Naive B cell (primary cell): ENCODE measurements at regions not wholly inside any gene's neighbourhood (a gene's known extent, or its start where the extent isn't known, plus 50 kb on each side); places are given as distances from the start of the nearest gene placed in this dataset.

Experiments
- ATAC-seq, 2 donors: fragments of 150-1000 bp; cut with Tn5 transposase; 2 replicates each; pipeline ENCODE4 v1.10.0; 2021; ENCODE audit warnings: low read depth in 2 of 2, mild to moderate bottlenecking in 2 of 2, moderate library complexity in 2 of 2
- DNase-seq: peaks from one replicate; pipeline ENCODE4 v3.0.0; 2022
- H3K27ac Mint-ChIP-seq, 6 donors: one replicate each; pipeline ENCODE4 v1.8.0; 2020 to 2022; ENCODE audit warnings: mild to moderate bottlenecking in 6 of 6, mixed read lengths in 6 of 6, moderate library complexity in 5 of 6, inconsistent platforms in 2 of 6
- H3K27me3 Mint-ChIP-seq, 3 donors: one replicate each; pipeline ENCODE4 v1.8.0; 2021 to 2022; ENCODE audit warnings: mixed read lengths in 3 of 3, mild to moderate bottlenecking in 1 of 3
- H3K36me3 Mint-ChIP-seq, 2 donors: one replicate each; pipeline ENCODE4 v1.8.0; 2020 to 2022; ENCODE audit warnings: mixed read lengths in 2 of 2, inconsistent platforms in 1 of 2, mild to moderate bottlenecking in 1 of 2
- H3K4me1 Mint-ChIP-seq, 3 donors: one replicate each; pipeline ENCODE4 v1.8.0; 2020 to 2022; ENCODE audit warnings: mixed read lengths in 3 of 3, inconsistent platforms in 1 of 3, mild to moderate bottlenecking in 1 of 3, moderate library complexity in 1 of 3
- H3K4me3 Mint-ChIP-seq, 8 donors: one replicate each; pipeline ENCODE4 v1.8.0; 2020 to 2022; ENCODE audit warnings: mild to moderate bottlenecking in 8 of 8, mixed read lengths in 8 of 8, moderate library complexity in 8 of 8, inconsistent platforms in 2 of 8
- H3K9me3 Mint-ChIP-seq, 7 donors: one replicate each; pipeline ENCODE4 v1.8.0; 2020 to 2022; ENCODE audit warnings: mixed read lengths in 7 of 7, mild to moderate bottlenecking in 5 of 7, inconsistent platforms in 2 of 7, moderate library complexity in 1 of 7

- Mint-ChIP-seq H3K36me3 (no peaks in the 10 kb centered on the region), H3K4me3 (no peak overlapping the region), H3K27me3 (peaks cover 0 to 8% (median 0%) of the 10 kb centered on the region in 3 donors), H3K27ac (no peak overlapping the region), H3K4me1 (no peaks in the 10 kb centered on the region), H3K9me3 (peaks cover 0 to 3% (median 0%) of the 10 kb centered on the region in 7 donors)
- ATAC-seq (no peak), DNase-seq (no peak)
Observed at GRCh38 chr2:158893026-158893425, 75.4 kb upstream of the TANC1 start.

DNA sequence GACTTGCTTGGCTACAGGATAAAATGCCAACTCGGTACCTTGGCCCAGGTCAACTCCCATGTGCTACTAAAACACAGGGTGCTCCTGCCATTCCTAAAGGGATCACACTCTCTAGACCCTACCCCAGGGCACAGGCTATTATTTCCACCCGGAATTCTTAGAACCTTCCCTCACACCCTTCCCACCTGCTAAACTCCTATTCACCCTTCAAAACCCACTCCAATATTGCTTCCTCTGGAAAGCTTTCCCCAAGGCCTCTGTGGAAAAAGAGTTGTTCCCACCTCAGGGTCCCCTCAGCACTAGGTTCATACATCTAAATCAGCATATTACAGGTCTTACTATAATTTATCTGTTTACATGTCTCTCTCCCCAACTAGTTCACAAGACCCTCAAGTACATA, 75.0 kb upstream of the TANC1 start:
- peaks cover 0 to 3% (median 0%) of the 10 kb centered on the region in 7 donors for H3K9me3 Mint-ChIP-seq
- no peak for DNase-seq
- H3K36me3 Mint-ChIP-seq, result no peaks in the 10 kb centered on the region
- peak overlapping the region in 1 of 6 donors; percentile 19 for H3K27ac Mint-ChIP-seq
- ATAC-seq, result no peak
- peaks cover 0 to 8% (median 0%) of the 10 kb centered on the region in 3 donors for H3K27me3 Mint-ChIP-seq
- no peak overlapping the region for H3K4me3 Mint-ChIP-seq
- H3K4me1 Mint-ChIP-seq, result no peaks in the 10 kb centered on the region

- Mint-ChIP-seq H3K36me3 (no peaks in the 10 kb centered on the region), H3K4me3 (no peak overlapping the region), H3K9me3 (peaks cover 0 to 1% (median 0%) of the 10 kb centered on the region in 7 donors), H3K4me1 (no peaks in the 10 kb centered on the region), H3K27ac (no peak overlapping the region), H3K27me3 (peaks cover 0 to 8% (median 0%) of the 10 kb centered on the region in 3 donors)
- DNase-seq (no peak), ATAC-seq (no peak)
Observed at GRCh38 chr2:158894078-158894477, 74.4 kb upstream of the TANC1 start.

- no peak for DNase-seq
- no peak for ATAC-seq
- Mint-ChIP-seq H3K36me3 (no peaks in the 10 kb centered on the region), H3K9me3 (no peaks in the 10 kb centered on the region), H3K27me3 (peaks cover 0 to 8% (median 0%) of the 10 kb centered on the region in 3 donors), H3K27ac (no peak overlapping the region), H3K4me1 (no peaks in the 10 kb centered on the region), H3K4me3 (no peak overlapping the region)
Observed at GRCh38 chr2:158894572-158894971, 73.9 kb upstream of the TANC1 start.

- ATAC-seq (no peak), DNase-seq (no peak)
- H3K9me3 Mint-ChIP-seq, result no peaks in the 10 kb centered on the region
- H3K27ac Mint-ChIP-seq, result no peak overlapping the region
- no peak overlapping the region for H3K4me3 Mint-ChIP-seq
- no peaks in the 10 kb centered on the region for H3K36me3 Mint-ChIP-seq
- no peaks in the 10 kb centered on the region for H3K4me1 Mint-ChIP-seq
- H3K27me3 Mint-ChIP-seq, result no peaks in the 10 kb centered on the region
Observed at GRCh38 chr2:158900345-158900744, 68.1 kb upstream of the TANC1 start.

DNA sequence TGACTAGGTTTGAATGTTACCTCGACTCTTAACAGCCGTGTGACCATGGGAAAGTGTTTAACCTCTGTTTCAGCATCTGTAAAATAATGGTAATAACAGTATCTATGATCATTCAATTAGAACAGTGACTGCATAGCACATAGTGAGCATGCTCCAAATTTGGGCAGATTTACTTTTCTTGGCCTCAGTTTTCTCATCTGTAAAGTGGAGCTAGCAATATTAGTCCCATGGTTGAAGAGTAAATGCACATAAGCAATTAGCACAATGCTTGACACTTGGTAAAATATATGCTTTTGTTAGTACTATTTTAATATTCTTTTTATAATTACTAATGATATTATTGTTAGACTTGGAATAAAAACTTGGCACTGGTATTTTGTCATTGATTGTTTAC, 66.4 kb upstream of the TANC1 start:
- no peaks in the 10 kb centered on the region for H3K9me3 Mint-ChIP-seq
- no peaks in the 10 kb centered on the region for H3K36me3 Mint-ChIP-seq
- no peak for DNase-seq
- no peaks in the 10 kb centered on the region for H3K4me1 Mint-ChIP-seq
- H3K27me3 Mint-ChIP-seq, result no peaks in the 10 kb centered on the region
- H3K4me3 Mint-ChIP-seq, result no peak overlapping the region
- no peak for ATAC-seq
- no peak overlapping the region for H3K27ac Mint-ChIP-seq

DNA sequence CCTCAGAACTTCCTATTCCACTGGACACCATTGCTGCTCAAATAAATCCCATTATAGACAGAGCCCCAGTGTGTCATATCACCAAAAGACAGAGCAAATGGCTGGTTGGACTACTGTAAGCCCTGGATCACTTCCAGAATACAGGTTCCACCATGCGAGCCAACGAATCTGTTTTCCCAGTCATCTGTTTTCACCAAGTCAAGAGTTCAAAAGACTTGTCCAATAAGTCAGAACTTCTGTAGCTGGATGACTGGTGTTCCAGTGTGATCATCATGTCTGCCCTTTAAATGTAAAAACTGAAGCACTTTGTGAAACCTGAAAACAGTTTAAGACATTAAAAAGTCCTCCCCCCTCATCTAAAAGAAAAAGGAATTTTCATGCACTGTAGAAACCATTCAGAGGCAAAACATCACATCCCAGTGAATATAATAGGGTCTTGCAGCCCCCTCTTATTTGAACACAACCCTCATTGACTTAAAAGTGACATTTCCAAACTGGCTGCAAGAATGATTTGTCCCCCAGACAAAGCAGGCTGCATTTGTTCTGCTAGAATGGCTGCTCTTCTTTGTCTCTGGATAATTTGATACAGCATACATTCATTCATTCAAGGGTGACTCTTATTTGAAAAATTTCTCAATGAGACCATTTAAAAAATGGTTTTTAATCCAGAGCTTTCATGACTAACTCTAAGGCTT, 64.6 kb upstream of the TANC1 start:
- DNase-seq, result no peak
- no peaks in the 10 kb centered on the region for H3K36me3 Mint-ChIP-seq
- ATAC-seq, result no peak
- no peak overlapping the region for H3K27ac Mint-ChIP-seq
- no peaks in the 10 kb centered on the region for H3K27me3 Mint-ChIP-seq
- H3K4me1 Mint-ChIP-seq, result no peaks in the 10 kb centered on the region
- H3K9me3 Mint-ChIP-seq, result no peaks in the 10 kb centered on the region
- H3K4me3 Mint-ChIP-seq, result no peak overlapping the region

GRCh38 chr2:158904627-158905177, 63.7 kb upstream of the TANC1 start:
- ATAC-seq (no peak), DNase-seq (no peak)
- Mint-ChIP-seq H3K27ac (no peak overlapping the region), H3K4me3 (no peak overlapping the region), H3K36me3 (no peaks in the 10 kb centered on the region), H3K9me3 (no peaks in the 10 kb centered on the region), H3K4me1 (no peaks in the 10 kb centered on the region), H3K27me3 (no peaks in the 10 kb centered on the region)

DNA sequence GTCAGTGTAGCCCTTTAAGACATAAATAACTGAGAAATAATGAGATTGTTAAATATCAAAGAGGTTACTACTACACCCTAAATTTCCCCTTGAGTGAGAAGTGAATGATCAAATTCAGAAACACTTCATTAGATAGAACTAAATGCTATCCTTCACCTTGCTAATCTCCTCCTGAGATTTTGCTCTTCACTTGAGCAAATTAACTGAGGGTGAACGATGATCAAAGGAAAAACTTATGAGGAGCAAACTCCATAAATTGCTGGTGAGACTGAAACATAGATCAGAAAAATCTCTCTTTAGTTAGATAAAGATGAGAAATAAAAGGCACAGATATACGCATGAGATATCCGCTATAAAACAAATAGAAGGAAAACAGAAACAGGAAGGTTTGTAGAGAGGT, 63.1 kb upstream of the TANC1 start:
- no peak for DNase-seq
- Mint-ChIP-seq H3K9me3 (no peaks in the 10 kb centered on the region), H3K27ac (peak overlapping the region in 1 of 6 donors; percentile 40), H3K27me3 (no peaks in the 10 kb centered on the region), H3K36me3 (no peaks in the 10 kb centered on the region), H3K4me3 (no peak overlapping the region), H3K4me1 (no peaks in the 10 kb centered on the region)
- no peak for ATAC-seq

GRCh38 chr2:158905784-158906183, 62.7 kb upstream of the TANC1 start:
- no peak for DNase-seq
- Mint-ChIP-seq H3K9me3 (no peaks in the 10 kb centered on the region), H3K27ac (no peak overlapping the region), H3K36me3 (no peaks in the 10 kb centered on the region), H3K4me1 (no peaks in the 10 kb centered on the region), H3K4me3 (no peak overlapping the region), H3K27me3 (no peaks in the 10 kb centered on the region)
- no peak for ATAC-seq

DNA sequence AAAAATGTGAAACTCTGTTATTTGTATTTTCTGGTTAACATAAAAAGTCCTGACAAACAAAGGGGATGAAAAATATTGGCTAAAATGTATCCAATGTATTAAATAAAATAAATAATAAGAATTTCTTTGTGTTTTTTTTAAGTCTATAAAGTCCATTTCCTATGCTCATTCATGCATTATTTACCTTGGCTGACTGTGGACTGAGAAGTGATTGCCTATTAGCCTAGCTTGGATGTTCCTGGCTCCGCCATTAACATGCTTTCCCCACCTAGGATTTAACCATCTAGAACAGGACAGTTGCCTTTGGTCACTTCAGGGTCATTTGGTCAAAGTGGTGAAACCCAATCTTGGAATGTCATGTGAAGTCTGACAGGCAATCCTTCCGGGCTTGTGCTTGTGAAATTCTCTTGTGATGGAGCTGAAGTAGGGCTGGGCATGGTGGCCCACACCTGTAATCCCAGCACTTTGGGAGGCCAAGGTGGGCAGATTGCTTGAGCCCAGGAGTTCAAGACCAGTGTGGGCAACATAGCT, 60.4 kb upstream of the TANC1 start:
- H3K4me3 Mint-ChIP-seq, result no peak overlapping the region
- no peaks in the 10 kb centered on the region for H3K4me1 Mint-ChIP-seq
- H3K9me3 Mint-ChIP-seq, result no peaks in the 10 kb centered on the region
- ATAC-seq (no peak), DNase-seq (no peak)
- H3K27me3 Mint-ChIP-seq, result peaks cover 0 to 4% (median 0%) of the 10 kb centered on the region in 3 donors
- H3K36me3 Mint-ChIP-seq, result no peaks in the 10 kb centered on the region
- H3K27ac Mint-ChIP-seq, result no peak overlapping the region

- no peaks in the 10 kb centered on the region for H3K4me1 Mint-ChIP-seq
- H3K27me3 Mint-ChIP-seq, result peaks cover 0 to 5% (median 4%) of the 10 kb centered on the region in 3 donors
- H3K27ac Mint-ChIP-seq, result no peak overlapping the region
- ATAC-seq (no peak), DNase-seq (no peak)
- H3K4me3 Mint-ChIP-seq, result no peak overlapping the region
- H3K36me3 Mint-ChIP-seq, result no peaks in the 10 kb centered on the region
- H3K9me3 Mint-ChIP-seq, result no peaks in the 10 kb centered on the region
Observed at GRCh38 chr2:158912112-158912511, 56.3 kb upstream of the TANC1 start.

DNA sequence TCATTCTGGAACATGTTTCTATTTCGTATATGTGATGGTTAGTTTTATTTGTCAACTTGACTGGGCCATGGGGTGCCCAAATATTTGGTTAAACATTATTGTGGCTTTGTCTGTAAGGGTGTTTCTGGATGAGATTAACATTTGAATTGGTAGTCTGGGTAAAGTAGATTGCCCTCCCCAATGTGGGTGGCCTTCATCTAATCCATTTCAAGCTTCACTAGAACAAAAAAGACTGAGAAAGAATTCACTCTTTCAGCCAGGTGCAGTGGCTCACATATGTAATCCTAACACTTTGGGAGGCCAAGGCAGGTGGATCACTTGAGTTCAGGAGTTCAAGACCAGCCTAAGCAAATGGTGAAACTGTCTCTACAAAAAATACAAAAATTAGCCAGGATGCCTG, 55.7 kb upstream of the TANC1 start:
- Mint-ChIP-seq H3K27me3 (peaks cover 0 to 5% (median 4%) of the 10 kb centered on the region in 3 donors), H3K36me3 (no peaks in the 10 kb centered on the region), H3K9me3 (no peaks in the 10 kb centered on the region), H3K27ac (no peak overlapping the region), H3K4me1 (no peaks in the 10 kb centered on the region), H3K4me3 (no peak overlapping the region)
- DNase-seq (no peak), ATAC-seq (no peak)

GRCh38 chr2:158914066-158914465, 54.4 kb upstream of the TANC1 start:
- Mint-ChIP-seq H3K36me3 (no peaks in the 10 kb centered on the region), H3K27ac (no peak overlapping the region), H3K27me3 (peaks cover 0 to 5% (median 4%) of the 10 kb centered on the region in 3 donors), H3K9me3 (no peaks in the 10 kb centered on the region), H3K4me1 (no peaks in the 10 kb centered on the region), H3K4me3 (no peak overlapping the region)
- ATAC-seq, result no peak
- DNase-seq, result no peak
